D721Med (cell line): ENCODE measurements at regions not wholly inside any gene's neighbourhood (a gene's known extent, or its start where the extent isn't known, plus 50 kb on each side); places are given as distances from the start of the nearest gene placed in this dataset.
"Not testable (repeated sequence)": the region's sequence is repeated elsewhere in the genome, so short reads cannot be mapped to it uniquely, and the experiment has no call there.

ENCODE experiments used
- DNase-seq: peaks from one replicate; pipeline ENCODE4 v3.0.0; 2011; ENCODE audit warnings: low spot score; ENCODE audit not compliant: insufficient read length
- FAIRE-seq: peaks from 2 replicates; lab custom pipeline; 2011; peaks lifted over from hg19 to GRCh38; lab: Jason Lieb, UNC
- TF ChIP-seq, protein P1 (sequence below): IDR thresholded peaks from 2 replicates; pipeline ENCODE4 v1.5.1; 2012; ENCODE audit warnings: mild to moderate bottlenecking, control low read depth; ENCODE audit not compliant: insufficient read depth; ENCODE audit errors: missing control alignments

DNA sequence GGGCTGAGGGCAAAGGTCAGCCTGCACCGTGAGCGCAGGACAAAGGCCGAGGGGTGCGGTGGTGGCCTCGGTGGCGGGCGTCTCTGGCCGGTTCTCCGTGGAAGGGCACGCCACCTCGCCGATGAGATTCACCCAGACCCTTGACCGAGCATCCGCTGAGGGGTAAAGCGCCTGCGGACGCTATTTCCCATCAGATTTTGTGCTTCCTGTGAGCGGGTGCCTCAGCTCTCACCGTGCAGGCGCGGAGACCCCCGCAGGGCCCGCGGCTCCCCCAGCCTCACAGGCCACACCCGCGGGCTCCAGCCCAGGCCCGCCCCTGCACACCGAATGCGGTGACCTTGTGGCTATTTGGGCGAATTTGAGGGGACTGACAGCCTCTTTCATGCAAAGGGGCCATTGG is 348.0 kb downstream of the TEX29 start:
- no peak for FAIRE-seq
- TF ChIP-seq, protein P1, sequence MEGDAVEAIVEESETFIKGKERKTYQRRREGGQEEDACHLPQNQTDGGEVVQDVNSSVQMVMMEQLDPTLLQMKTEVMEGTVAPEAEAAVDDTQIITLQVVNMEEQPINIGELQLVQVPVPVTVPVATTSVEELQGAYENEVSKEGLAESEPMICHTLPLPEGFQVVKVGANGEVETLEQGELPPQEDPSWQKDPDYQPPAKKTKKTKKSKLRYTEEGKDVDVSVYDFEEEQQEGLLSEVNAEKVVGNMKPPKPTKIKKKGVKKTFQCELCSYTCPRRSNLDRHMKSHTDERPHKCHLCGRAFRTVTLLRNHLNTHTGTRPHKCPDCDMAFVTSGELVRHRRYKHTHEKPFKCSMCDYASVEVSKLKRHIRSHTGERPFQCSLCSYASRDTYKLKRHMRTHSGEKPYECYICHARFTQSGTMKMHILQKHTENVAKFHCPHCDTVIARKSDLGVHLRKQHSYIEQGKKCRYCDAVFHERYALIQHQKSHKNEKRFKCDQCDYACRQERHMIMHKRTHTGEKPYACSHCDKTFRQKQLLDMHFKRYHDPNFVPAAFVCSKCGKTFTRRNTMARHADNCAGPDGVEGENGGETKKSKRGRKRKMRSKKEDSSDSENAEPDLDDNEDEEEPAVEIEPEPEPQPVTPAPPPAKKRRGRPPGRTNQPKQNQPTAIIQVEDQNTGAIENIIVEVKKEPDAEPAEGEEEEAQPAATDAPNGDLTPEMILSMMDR: no peak
- DNase-seq: no peak

DNA sequence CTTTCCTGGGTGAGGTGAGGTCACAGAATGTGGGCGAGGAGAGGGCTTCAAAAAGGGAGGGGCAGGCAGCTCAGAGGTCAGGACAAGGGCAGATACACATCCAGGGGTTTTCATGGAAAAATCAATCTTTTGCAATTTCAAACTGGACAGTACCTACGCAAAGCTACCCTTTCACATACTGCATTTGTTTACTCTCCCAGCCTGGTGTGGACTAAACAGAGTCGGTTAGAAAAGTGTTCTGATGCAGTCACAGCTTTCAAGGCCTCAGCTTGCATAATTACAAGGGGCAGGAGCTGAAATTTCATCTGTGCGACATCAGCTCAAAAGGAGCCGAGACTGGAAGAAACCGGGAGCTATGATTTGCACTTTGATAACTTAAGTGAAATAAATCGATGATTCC is 351.8 kb downstream of the TEX29 start:
- not testable (repeated sequence) for DNase-seq, FAIRE-seq

DNA sequence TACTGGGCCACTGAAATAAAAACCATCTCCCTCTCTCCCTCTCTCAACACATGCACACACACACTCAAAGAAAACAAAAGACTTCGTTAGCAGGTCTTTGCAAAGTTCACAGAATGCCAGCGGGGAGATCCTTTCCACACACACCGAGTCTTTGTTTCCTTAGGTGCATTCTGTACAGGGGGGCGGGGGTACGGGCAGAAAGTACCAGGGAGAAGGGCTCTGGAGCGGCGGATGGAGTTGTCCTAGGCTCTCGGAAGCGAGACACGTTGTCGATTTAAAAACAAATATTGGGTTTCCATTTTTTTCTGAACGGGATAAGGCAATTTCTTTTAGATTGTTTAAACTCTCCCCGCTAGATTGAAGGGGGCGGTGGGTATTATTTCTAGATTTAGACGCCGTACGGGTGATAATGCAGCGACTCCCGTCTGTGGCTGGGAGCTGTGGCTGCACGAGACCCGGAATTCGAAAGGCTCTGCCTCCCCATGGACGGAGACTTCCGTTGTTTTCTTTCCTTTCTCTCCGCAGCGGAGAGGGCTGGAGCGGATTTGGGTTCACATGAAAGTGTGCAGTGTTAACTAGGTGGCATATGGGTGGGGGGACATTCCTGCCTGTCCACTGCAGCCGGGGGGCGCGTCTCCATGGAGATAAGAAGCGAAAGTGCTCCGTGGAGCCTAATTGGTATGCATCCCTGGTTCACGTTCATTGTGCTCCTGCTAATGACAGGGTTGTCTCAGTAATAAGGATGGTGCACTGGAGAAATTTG is 357.9 kb downstream of the TEX29 start:
- not testable (repeated sequence) for DNase-seq, FAIRE-seq

DNA sequence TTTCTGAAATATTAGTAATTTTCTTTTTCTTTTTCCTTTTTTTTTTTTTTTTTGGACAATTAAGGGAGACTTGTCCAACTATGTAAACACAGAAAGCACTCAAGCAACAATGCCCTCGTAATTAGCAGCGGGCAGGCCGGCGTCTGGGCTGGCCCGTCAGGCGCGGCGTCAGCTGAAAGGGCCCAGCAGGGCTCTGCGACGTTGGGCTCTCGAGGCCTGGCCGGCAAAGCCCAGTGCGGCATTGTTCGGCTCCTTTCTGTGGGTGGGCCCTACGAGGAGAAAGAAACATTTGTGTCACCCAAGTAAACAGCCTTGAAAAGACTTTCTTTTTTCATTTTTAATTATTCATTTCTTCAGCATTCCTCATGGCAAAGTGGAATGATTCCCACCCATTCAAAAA is 359.2 kb downstream of the TEX29 start:
- not testable (repeated sequence) for FAIRE-seq, DNase-seq

DNA sequence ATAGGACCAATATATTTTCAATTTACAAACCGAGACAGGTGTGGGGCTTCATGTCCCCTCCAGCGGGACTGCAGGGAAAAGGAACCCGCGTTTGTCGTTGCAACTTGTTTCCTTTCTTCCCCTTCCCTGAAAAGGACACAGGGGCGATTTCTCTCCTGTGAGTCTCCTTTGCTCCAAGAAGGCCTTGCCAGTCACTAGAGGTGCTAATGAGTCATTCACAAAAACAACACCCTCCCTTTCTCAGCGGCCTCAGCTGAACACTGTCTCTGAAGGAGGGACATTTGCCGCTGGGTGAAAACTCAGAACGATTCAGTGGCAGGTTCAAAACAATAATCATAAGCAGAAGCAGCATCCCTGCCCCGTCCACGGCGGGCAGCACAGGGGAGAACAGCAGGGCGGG is 359.7 kb downstream of the TEX29 start:
- not testable (repeated sequence) for DNase-seq, FAIRE-seq

DNA sequence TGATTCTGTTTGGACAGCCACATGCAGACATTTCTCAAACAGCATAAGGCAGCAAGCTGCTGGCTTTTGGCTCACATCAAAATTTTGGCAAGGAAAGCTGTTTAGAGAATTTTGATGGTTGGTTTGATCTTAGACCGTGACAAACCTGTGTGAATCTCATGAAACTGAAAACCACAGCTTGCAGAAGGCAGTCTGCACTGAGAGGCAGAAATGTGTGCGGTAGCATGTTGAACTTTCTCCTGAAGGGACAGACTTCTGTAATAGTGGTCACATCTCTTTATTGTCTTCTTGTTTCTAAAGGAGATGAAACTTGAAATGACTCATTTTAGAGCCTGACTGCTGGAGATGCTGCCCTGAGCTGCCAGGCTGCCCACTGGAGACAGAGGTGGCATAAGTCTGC is 371.6 kb downstream of the TEX29 start:
- FAIRE-seq, DNase-seq: not testable (repeated sequence)

DNA sequence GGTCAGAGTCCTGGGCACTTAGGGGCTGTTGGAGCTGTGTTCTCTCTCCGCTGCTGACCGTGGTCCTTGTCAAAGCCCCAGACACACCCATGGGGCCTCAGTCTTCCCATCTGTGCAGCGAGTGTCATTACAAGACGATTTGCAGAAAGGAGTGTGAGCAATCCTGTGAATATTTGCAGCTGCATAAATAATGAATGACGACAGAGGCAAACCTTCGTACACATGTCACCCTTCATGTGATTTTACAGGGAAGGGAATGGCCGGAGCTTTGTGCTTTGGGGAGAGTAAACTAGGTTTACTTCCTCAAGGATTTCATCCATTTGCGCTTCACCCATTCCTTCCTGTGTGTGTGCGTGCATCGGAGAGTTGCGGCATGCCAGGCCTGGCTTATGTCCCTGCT is 370.8 kb upstream of the SOX1 start:
- not testable (repeated sequence) for FAIRE-seq

DNA sequence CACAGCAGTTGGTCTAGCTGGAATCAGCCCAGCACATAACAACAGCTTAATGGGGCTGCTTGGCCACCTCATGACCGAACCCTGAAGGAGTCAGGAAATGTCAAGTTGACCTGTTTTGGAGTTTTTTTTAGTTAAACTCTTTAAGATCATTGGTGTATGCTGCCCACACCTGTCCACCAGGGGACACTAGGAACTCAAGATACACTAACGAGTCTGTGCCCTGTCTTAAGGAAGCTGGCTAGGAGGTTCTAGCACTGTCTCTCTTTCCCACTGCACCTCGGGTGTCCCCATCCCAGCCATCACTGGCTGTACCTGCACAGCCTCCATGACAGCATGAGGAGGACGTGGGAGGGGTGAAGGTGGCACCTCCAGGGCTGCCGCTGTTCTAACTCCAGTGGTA is 364.9 kb upstream of the SOX1 start:
- not testable (repeated sequence) for FAIRE-seq, DNase-seq

More for the DNA sequence above, 370.8 kb upstream of the SOX1 start:
- not testable (repeated sequence) for DNase-seq
